Choroid plexus epithelial cell (primary cell): ENCODE measurements at regions not wholly inside any gene's neighbourhood (a gene's known extent, or its start where the extent isn't known, plus 50 kb on each side); places are given as distances from the start of the nearest gene placed in this dataset.

ENCODE experiments used
- DNase-seq: peaks from one replicate; pipeline ENCODE4 v3.0.0-alpha.2; 2010; ENCODE audit warnings: low read depth
- H3K4me3 ChIP-seq: 2 replicates; pipeline ENCODE4 v1.5.1; 2011; ENCODE audit warnings: low read depth, mild to moderate bottlenecking, control low read depth, low read length, moderate library complexity
- CTCF ChIP-seq: conservative IDR thresholded peaks from 2 replicates; pipeline ENCODE4 v1.5.1; 2011; ENCODE audit warnings: low read depth, mild to moderate bottlenecking, control low read depth, inconsistent platforms, low read length, moderate library complexity

DNA sequence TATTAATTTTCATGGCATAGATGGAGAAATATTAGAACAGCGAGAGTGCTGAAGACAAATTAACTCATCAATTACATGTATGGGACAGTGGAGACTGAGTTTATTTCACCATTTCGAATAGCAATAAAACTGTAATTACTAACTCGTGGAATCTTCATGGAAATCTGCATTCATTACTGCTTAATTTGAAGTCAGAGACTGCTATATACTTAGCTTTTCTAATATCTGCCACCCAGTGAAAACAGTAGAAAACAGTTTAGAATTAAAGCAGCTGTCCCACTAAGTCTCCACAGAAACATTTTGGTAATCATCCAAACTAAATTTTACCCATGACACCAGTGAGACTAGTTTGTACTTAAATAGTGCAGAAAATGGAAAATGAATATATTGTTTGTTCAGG lies 56.8 kb downstream of the IZUMO3 start:
- no peak for DNase-seq
- no peak overlapping the region for H3K4me3 ChIP-seq
- TF ChIP-seq CTCF: no peak

DNA sequence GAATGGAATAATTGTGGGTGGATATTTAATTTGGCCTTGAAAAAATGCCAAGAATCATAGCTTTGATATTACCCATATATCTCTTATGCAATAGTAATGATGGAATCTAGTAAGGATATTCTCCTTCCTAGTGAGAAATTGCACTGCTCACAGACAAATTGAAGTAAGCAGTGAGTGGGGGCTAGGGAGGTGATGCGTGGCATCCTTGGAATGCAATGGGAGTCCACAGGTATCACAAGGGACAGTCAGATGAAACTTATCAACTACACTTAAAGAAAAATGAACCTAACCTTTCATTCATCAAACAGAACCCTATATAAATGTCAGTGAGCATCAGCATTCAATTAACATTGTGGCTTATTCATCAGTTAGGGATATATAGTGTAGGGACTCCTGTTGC lies 57.8 kb downstream of the IZUMO3 start:
- no peak for DNase-seq
- H3K4me3 ChIP-seq: no peak overlapping the region
- no peak for TF ChIP-seq CTCF

- no peak overlapping the region for H3K4me3 ChIP-seq
- no peak for TF ChIP-seq CTCF
- DNase-seq: peak; percentile 10
Observed at GRCh38 chr9:24487250-24487861, 58.3 kb downstream of the IZUMO3 start.

- no peak for TF ChIP-seq CTCF
- H3K4me3 ChIP-seq: no peak overlapping the region
- peak; percentile 5 for DNase-seq
Observed at GRCh38 chr9:24479361-24480059, 66.2 kb downstream of the IZUMO3 start.

DNA sequence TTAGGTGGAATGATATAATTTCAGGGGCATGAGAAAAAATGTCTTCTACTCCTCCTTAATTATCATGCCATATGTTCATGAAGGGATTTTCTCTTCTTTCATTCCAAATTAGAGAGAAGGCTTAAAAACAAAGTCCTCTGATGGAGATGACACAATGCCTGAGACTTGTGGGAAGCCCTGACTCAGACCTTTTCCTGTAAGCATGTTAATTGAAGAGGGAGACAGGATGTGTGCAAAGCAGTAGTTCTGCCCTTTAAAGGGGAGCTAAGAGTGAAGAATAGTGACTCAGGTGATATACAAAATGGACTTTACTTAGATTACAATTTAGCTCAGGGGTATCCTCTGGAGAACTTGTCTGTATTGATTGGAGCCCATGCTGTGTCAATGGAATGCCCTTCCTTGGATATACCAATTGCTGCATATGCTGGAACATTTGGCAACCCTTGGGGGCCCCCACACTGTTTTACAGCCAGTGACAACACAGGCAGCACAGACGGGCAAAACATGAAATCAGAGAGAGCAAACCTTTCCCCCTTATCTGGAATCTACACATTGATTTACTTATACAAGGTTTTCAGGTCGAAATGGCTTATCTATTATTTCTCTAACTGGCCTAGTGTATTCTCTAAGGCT lies 81.3 kb downstream of the IZUMO3 start:
- no peak overlapping the region for H3K4me3 ChIP-seq
- no peak for TF ChIP-seq CTCF
- DNase-seq: peak; percentile 10

DNA sequence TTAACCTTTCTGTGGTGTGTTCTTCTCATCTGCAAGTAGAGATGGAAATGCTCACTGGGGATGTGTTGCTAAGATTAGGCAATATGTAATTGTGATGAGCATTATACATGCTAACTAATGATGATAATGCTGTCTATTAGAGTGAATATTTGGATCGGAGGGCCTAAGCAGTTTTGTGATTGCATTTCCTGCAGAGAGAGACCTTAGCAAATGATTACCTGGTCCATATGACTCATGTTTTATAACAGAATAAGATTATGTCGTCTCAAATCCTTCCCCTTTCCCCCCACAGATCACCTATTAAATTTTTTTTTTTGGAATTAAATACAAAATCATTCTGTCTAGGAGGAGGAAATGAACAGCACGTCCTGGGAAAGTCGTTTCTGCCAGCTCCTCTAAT lies 82.7 kb downstream of the IZUMO3 start:
- TF ChIP-seq CTCF: no peak
- no peak overlapping the region for H3K4me3 ChIP-seq
- DNase-seq: no peak

- TF ChIP-seq CTCF: no peak
- H3K4me3 ChIP-seq: no peak overlapping the region
- DNase-seq: no peak
Observed at GRCh38 chr9:24460781-24461180, 84.9 kb downstream of the IZUMO3 start.
